A673 (cell line): ENCODE measurements at regions not wholly inside any gene's neighbourhood (a gene's known extent, or its start where the extent isn't known, plus 50 kb on each side); places are given as distances from the start of the nearest gene placed in this dataset.

Source experiments
- BruUV-seq: library from RNA; stranded (reverse); fragments of 400-500 nt; replicated peaks from 2 replicates; lab custom pipeline; 2021; lab: Mats Ljungman, UMichigan
- CTCF ChIA-PET: fragments of 300-600 bp; sonication (Branson Sonifier 250); formaldehyde crosslinking; loops from one replicate; lab custom pipeline; 2022; ENCODE audit warnings: antibody characterized with exemption; lab: Charles Lee
- POLR2A ChIA-PET: fragments of 300-600 bp; sonication (Branson Sonifier 250); formaldehyde crosslinking; loops from one replicate; lab custom pipeline; 2022; ENCODE audit warnings: antibody characterized with exemption; ENCODE audit not compliant: low non-redundant PET; lab: Charles Lee
- DNase-seq: peaks from one replicate; pipeline ENCODE4 v3.0.0-alpha.2; 2015; ENCODE audit warnings: low spot score
- H3K27ac ChIP-seq: fragments of 200-600 bp; sonication (generic); 2 replicates; pipeline ENCODE4 v1.5.1; 2016; ENCODE audit warnings: mixed run types, low read depth, mild to moderate bottlenecking, mixed read lengths, antibody characterized with exemption, low read length; ENCODE audit not compliant: poor library complexity, severe bottlenecking
- H3K27me3 ChIP-seq: fragments of 200-600 bp; sonication (generic); replicated peaks from 2 replicates; pipeline ENCODE4 v1.6.1; 2017; ENCODE audit warnings: mixed run types, low read depth, mild to moderate bottlenecking, mixed read lengths, antibody characterized with exemption, low read length; ENCODE audit not compliant: insufficient read depth, poor library complexity
- H3K36me3 ChIP-seq: fragments of 200-600 bp; sonication (generic); 2 replicates; pipeline ENCODE4 v1.6.1; 2016; ENCODE audit warnings: mixed run types, mild to moderate bottlenecking, mixed read lengths, antibody characterized with exemption, low read length; ENCODE audit not compliant: insufficient read depth, poor library complexity, severe bottlenecking
- H3K4me1 ChIP-seq: fragments of 200-600 bp; sonication (generic); 2 replicates; pipeline ENCODE4 v1.6.1; 2017; ENCODE audit warnings: mixed run types, mild to moderate bottlenecking, mixed read lengths, antibody characterized with exemption, low read length; ENCODE audit not compliant: insufficient read depth, poor library complexity, severe bottlenecking
- H3K4me3 ChIP-seq: fragments of 200-600 bp; sonication (generic); 2 replicates; pipeline ENCODE4 v1.5.1; 2016; ENCODE audit warnings: low read depth, mixed run types, mild to moderate bottlenecking, mixed read lengths, low read length; ENCODE audit not compliant: poor library complexity, severe bottlenecking
- H3K9me3 ChIP-seq: fragments of 200-600 bp; sonication (generic); 2 replicates; pipeline ENCODE4 v1.6.1; 2016; ENCODE audit warnings: mixed run types, low read depth, mild to moderate bottlenecking, mixed read lengths, antibody characterized with exemption, low read length; ENCODE audit not compliant: poor library complexity, severe bottlenecking
- CTCF ChIP-seq: fragments of 300-800, 200-600 bp; sonication (generic); conservative IDR thresholded peaks from 2 replicates; pipeline ENCODE4 v1.5.1; 2017; ENCODE audit warnings: low read depth, mild to moderate bottlenecking, antibody characterized with exemption, low read length, moderate library complexity, mixed read lengths
- EZH2 ChIP-seq: fragments of 200-600 bp; sonication (generic); IDR thresholded peaks from 2 replicates; pipeline ENCODE4 v1.6.1; 2017; ENCODE audit warnings: borderline replicate concordance, low read depth, mild to moderate bottlenecking, mixed read lengths, antibody characterized with exemption, low read length; ENCODE audit not compliant: poor library complexity, severe bottlenecking
- intact Hi-C: fragments of 100-400 bp; cut with micrococcal nuclease; formaldehyde crosslinking; loops from one replicate; pipeline ENCODE4 v1.10.0; 2022; ENCODE audit not compliant: unreplicated experiment

- no peak for TF ChIP-seq EZH2
- no peak for TF ChIP-seq CTCF
- H3K27me3 ChIP-seq: no peaks in the 10 kb centered on the region
- H3K27ac ChIP-seq: no peak overlapping the region
- H3K36me3 ChIP-seq: no peaks in the 10 kb centered on the region
- no peaks in the 10 kb centered on the region for H3K9me3 ChIP-seq
- intact Hi-C loops: no loop called here
- ChIA-PET POLR2A (no interaction called here), CTCF (no interaction called here)
- H3K4me3 ChIP-seq: no peak overlapping the region
- no peak for DNase-seq
- H3K4me1 ChIP-seq: no peaks in the 10 kb centered on the region
- no TSS peak for BruUV-seq
These were observed 50.1 kb upstream of the JPH3 start for GRCh38 chr16:87552072-87552718.

GRCh38 chr16:87551487-87551886 is 50.8 kb upstream of the JPH3 start:
- DNase-seq: no peak
- Histone ChIP-seq H3K9me3 (no peaks in the 10 kb centered on the region), H3K27me3 (no peaks in the 10 kb centered on the region), H3K4me3 (no peak overlapping the region), H3K4me1 (no peaks in the 10 kb centered on the region), H3K36me3 (no peaks in the 10 kb centered on the region), H3K27ac (no peak overlapping the region)
- TF ChIP-seq CTCF: no peak
- no peak for TF ChIP-seq EZH2
- ChIA-PET CTCF (no interaction called here), POLR2A (no interaction called here)
- no TSS peak for BruUV-seq
- intact Hi-C loops: loop anchor here (2.0 kb wide), 1 partner anchor 83 kb away; no protein-coding TSS in a partner anchor

GRCh38 chr16:87550495-87550961 is 51.8 kb upstream of the JPH3 start:
- peak; percentile 36 for DNase-seq
- Histone ChIP-seq H3K9me3 (no peaks in the 10 kb centered on the region), H3K27me3 (no peaks in the 10 kb centered on the region), H3K4me1 (no peaks in the 10 kb centered on the region), H3K27ac (no peak overlapping the region), H3K36me3 (no peaks in the 10 kb centered on the region), H3K4me3 (no peak overlapping the region)
- TF ChIP-seq EZH2 (no peak), CTCF (peak; percentile 96)
- intact Hi-C loops: loop anchor here (2.0 kb wide), 1 partner anchor 84 kb away; no protein-coding TSS in a partner anchor
- ChIA-PET POLR2A (no interaction called here), CTCF (interaction anchor here (0.5 to 1.1 kb wide), 3 partner anchors 30 to 103 kb away, joined by 3 to 6 read pairs (median 3); no protein-coding TSS in a partner anchor)
- BruUV-seq: no TSS peak
